ENCODE measurements at regions not wholly inside any gene's neighbourhood (a gene's known extent, or its start where the extent isn't known, plus 50 kb on each side); places are given as distances from the start of the nearest gene placed in this dataset.
A peak's percentile ranks its signal among the peaks of the same experiment; 100 is the strongest.
"Not testable (repeated sequence)": the region's sequence is repeated elsewhere in the genome, so short reads cannot be mapped to it uniquely, and the experiment has no call there.

- Mint-ChIP-seq H3K4me3 (no peak overlapping the region), H3K27ac (no peak overlapping the region), H3K9me3 (no peaks in the 10 kb centered on the region), H3K36me3 (no peaks in the 10 kb centered on the region), H3K27me3 (no peaks in the 10 kb centered on the region), H3K4me1 (no peaks in the 10 kb centered on the region)
- no peak for ATAC-seq
These were observed 267.1 kb downstream of the TSN start for GRCh38 chr2:122022531-122022930.

- ATAC-seq, result no peak
- no peak overlapping the region for H3K4me3 Mint-ChIP-seq
- H3K27me3 Mint-ChIP-seq, result no peaks in the 10 kb centered on the region
- H3K4me1 Mint-ChIP-seq, result no peaks in the 10 kb centered on the region
- H3K36me3 Mint-ChIP-seq, result no peaks in the 10 kb centered on the region
- H3K27ac Mint-ChIP-seq, result no peak overlapping the region
- H3K9me3 Mint-ChIP-seq, result no peaks in the 10 kb centered on the region
These were observed 267.8 kb downstream of the TSN start for GRCh38 chr2:122023059-122023864.

- Mint-ChIP-seq H3K27ac (no peak overlapping the region), H3K27me3 (no peaks in the 10 kb centered on the region), H3K4me3 (no peak overlapping the region), H3K36me3 (no peaks in the 10 kb centered on the region), H3K4me1 (no peaks in the 10 kb centered on the region), H3K9me3 (no peaks in the 10 kb centered on the region)
- no peak for ATAC-seq
These were observed 272.2 kb downstream of the TSN start for GRCh38 chr2:122027510-122028217.

GRCh38 chr2:122028371-122029100 lies 273.1 kb downstream of the TSN start:
- ATAC-seq, result no peak
- Mint-ChIP-seq H3K9me3 (no peaks in the 10 kb centered on the region), H3K27me3 (no peaks in the 10 kb centered on the region), H3K4me1 (no peaks in the 10 kb centered on the region), H3K4me3 (no peak overlapping the region), H3K36me3 (no peaks in the 10 kb centered on the region), H3K27ac (no peak overlapping the region)

- H3K4me3 Mint-ChIP-seq, result no peak overlapping the region
- no peaks in the 10 kb centered on the region for H3K27me3 Mint-ChIP-seq
- H3K27ac Mint-ChIP-seq, result no peak overlapping the region
- H3K9me3 Mint-ChIP-seq, result no peaks in the 10 kb centered on the region
- no peak for ATAC-seq
- H3K36me3 Mint-ChIP-seq, result no peaks in the 10 kb centered on the region
- H3K4me1 Mint-ChIP-seq, result no peaks in the 10 kb centered on the region
These were observed 274.0 kb downstream of the TSN start for GRCh38 chr2:122029456-122029855.

- no peaks in the 10 kb centered on the region for H3K27me3 Mint-ChIP-seq
- ATAC-seq, result no peak
- H3K27ac Mint-ChIP-seq, result no peak overlapping the region
- no peaks in the 10 kb centered on the region for H3K4me1 Mint-ChIP-seq
- H3K4me3 Mint-ChIP-seq, result no peak overlapping the region
- no peaks in the 10 kb centered on the region for H3K9me3 Mint-ChIP-seq
- H3K36me3 Mint-ChIP-seq, result no peaks in the 10 kb centered on the region
These were observed 274.5 kb downstream of the TSN start for GRCh38 chr2:122029945-122030344.

GRCh38 chr2:122031544-122032263 lies 276.3 kb downstream of the TSN start:
- Mint-ChIP-seq H3K9me3 (no peaks in the 10 kb centered on the region), H3K27me3 (no peaks in the 10 kb centered on the region), H3K4me3 (no peak overlapping the region), H3K4me1 (no peaks in the 10 kb centered on the region), H3K27ac (no peak overlapping the region), H3K36me3 (no peaks in the 10 kb centered on the region)
- ATAC-seq, result peak; percentile 17

GRCh38 chr2:122032264-122032645 lies 276.8 kb downstream of the TSN start:
- no peaks in the 10 kb centered on the region for H3K4me1 Mint-ChIP-seq
- no peak overlapping the region for H3K27ac Mint-ChIP-seq
- H3K4me3 Mint-ChIP-seq, result no peak overlapping the region
- H3K36me3 Mint-ChIP-seq, result no peaks in the 10 kb centered on the region
- no peaks in the 10 kb centered on the region for H3K27me3 Mint-ChIP-seq
- no peak for ATAC-seq
- no peaks in the 10 kb centered on the region for H3K9me3 Mint-ChIP-seq

GRCh38 chr2:122033778-122034177 lies 278.3 kb downstream of the TSN start:
- no peaks in the 10 kb centered on the region for H3K4me1 Mint-ChIP-seq
- H3K9me3 Mint-ChIP-seq, result no peaks in the 10 kb centered on the region
- no peaks in the 10 kb centered on the region for H3K36me3 Mint-ChIP-seq
- H3K27me3 Mint-ChIP-seq, result no peaks in the 10 kb centered on the region
- H3K4me3 Mint-ChIP-seq, result no peak overlapping the region
- no peak for ATAC-seq
- no peak overlapping the region for H3K27ac Mint-ChIP-seq

GRCh38 chr2:122034344-122034743 lies 278.9 kb downstream of the TSN start:
- Mint-ChIP-seq H3K4me3 (no peak overlapping the region), H3K36me3 (no peaks in the 10 kb centered on the region), H3K27me3 (no peaks in the 10 kb centered on the region), H3K4me1 (no peaks in the 10 kb centered on the region), H3K27ac (no peak overlapping the region), H3K9me3 (no peaks in the 10 kb centered on the region)
- no peak for ATAC-seq

GRCh38 chr2:122034777-122035176 lies 279.3 kb downstream of the TSN start:
- Mint-ChIP-seq H3K9me3 (no peaks in the 10 kb centered on the region), H3K27ac (no peak overlapping the region), H3K4me3 (no peak overlapping the region), H3K4me1 (no peaks in the 10 kb centered on the region), H3K27me3 (no peaks in the 10 kb centered on the region), H3K36me3 (no peaks in the 10 kb centered on the region)
- no peak for ATAC-seq

GRCh38 chr2:122038816-122039215 lies 283.4 kb downstream of the TSN start:
- not testable (repeated sequence) for H3K27ac Mint-ChIP-seq, H3K9me3 Mint-ChIP-seq, H3K27me3 Mint-ChIP-seq, H3K36me3 Mint-ChIP-seq, ATAC-seq, H3K4me1 Mint-ChIP-seq, H3K4me3 Mint-ChIP-seq

GRCh38 chr2:122041455-122041854 lies 286.0 kb downstream of the TSN start:
- Mint-ChIP-seq H3K27ac (no peak overlapping the region), H3K27me3 (no peaks in the 10 kb centered on the region), H3K4me3 (no peak overlapping the region), H3K4me1 (no peaks in the 10 kb centered on the region), H3K36me3 (no peaks in the 10 kb centered on the region), H3K9me3 (no peaks in the 10 kb centered on the region)
- ATAC-seq, result no peak

GRCh38 chr2:122051659-122052058 lies 296.2 kb downstream of the TSN start:
- H3K4me1 Mint-ChIP-seq, H3K27ac Mint-ChIP-seq, H3K9me3 Mint-ChIP-seq, H3K27me3 Mint-ChIP-seq, ATAC-seq, H3K4me3 Mint-ChIP-seq, H3K36me3 Mint-ChIP-seq: not testable (repeated sequence)

- Mint-ChIP-seq H3K27me3 (peaks cover 10% of the 10 kb centered on the region), H3K27ac (no peak overlapping the region), H3K4me1 (no peaks in the 10 kb centered on the region), H3K36me3 (no peaks in the 10 kb centered on the region), H3K9me3 (no peaks in the 10 kb centered on the region), H3K4me3 (no peak overlapping the region)
- no peak for ATAC-seq
These were observed 300.1 kb downstream of the TSN start for GRCh38 chr2:122055521-122055931.

Measured in stimulated activated memory B cell treated with anti-CD40 and anti-IgM and Interleukin-4, amounts not matched to agents 10 μg/mL and 1 μg/mL and 100 μg/mL, for 72 hours (primary cell).